NCI-H526 (cell line): ENCODE measurements at regions not wholly inside any gene's neighbourhood (a gene's known extent, or its start where the extent isn't known, plus 50 kb on each side); places are given as distances from the start of the nearest gene placed in this dataset.
"Not testable (repeated sequence)": the region's sequence is repeated elsewhere in the genome, so short reads cannot be mapped to it uniquely, and the experiment has no call there.

ENCODE experiments used
- DNase-seq, 2 experiments: peaks; one replicate each; lab custom pipeline; 2025; lab: John Stamatoyannopoulos, UW

DNA sequence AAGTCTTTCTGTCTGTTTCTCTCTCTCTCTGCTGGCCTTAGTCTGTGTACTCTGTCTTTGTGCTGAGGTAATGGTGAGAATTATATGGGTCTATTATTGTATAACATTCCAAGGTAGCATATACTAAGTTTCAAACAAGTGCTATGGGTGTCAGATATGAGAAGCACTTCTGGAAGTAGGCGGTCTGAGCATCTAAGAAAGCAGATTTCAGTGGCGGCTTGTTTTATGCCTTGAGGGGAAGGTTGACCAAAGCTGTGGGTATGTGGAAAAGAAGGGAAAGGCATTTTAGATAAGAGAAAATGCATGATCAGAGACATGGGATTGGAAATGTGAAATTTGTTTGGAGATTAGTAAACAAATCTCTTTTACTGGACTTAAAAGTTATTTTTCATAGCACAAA lies 348.5 kb downstream of the RFC3 start:
- DNase-seq = no peak

DNA sequence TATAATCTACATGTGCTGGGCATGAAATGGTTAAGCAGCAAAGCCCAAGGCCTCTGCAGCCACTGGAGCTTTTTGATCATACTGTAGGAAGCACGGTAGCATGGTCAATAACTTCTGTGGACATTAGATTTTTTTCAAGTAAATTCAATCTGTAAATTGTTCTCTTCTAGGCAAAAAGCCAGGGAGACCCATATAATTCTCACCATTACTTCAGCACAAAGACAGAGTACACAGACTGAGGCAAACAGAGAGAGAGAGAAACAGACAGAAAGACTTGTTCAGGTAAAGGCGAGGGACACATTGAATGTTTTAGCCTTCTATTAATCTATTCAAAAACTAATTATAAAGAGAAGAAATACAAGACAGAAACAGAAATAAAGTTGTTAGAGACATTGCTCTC lies 349.4 kb downstream of the RFC3 start:
- DNase-seq = no peak

DNA sequence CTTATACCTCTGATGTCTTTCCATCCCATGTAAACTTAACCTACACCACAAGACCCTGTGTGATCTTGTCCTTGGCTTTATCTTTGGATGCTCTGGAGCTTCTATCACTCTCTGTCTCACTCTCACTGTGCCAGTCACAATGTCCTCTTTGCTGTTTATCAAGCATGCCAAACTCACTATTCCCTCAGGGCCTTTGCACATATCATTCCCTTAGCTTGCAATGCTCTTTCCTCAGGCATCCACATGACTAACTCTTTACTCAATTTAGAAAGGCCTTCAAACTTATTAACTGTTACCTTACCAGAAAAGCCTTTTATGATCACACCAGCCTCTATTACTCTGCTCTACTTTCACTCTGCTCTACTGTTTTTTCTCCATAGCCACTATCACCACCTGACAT lies 354.1 kb downstream of the RFC3 start:
- no peak for DNase-seq

DNA sequence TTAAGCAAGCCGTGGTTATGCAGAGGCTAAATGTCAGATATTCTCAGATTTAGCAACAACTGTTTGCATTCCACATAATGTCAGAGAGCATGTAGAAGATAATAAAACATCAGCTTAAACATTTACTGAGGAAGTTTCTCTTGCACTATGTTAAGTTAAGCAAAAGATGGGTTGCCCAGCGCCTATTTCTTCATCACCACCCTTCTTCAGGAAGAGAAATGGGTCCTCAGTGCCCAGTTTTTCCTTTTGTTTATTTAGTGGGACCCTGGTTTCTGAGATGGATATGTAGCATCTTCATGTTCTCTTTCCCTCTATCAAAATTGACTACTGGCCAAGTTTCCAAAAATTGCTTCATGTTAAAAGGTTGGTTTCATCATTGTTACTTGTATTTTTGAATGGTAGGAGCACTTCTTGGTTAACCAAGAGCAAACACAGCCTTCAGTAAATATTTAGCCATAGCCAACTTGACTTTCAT lies 356.8 kb downstream of the RFC3 start:
- no peak for DNase-seq

DNA sequence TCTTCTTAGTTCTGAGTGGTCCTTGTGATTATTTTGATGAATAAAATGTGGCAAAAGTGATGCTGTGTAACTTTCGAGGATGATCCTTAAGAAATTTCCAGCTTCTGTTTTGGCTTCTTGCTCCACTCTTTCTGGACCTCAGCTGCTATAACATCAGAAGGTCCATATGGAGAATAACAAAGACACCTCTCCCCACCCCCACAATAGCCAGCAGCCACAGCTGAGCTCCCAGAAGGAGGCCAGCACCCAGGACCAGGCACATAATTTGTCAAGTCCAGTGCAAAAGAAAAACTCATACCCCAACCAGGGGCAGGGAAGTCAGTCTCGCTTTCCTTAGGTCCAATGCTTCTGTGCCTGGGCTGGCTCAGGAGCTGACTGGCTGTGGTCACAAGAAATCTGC lies 357.6 kb downstream of the RFC3 start:
- DNase-seq = no peak

DNA sequence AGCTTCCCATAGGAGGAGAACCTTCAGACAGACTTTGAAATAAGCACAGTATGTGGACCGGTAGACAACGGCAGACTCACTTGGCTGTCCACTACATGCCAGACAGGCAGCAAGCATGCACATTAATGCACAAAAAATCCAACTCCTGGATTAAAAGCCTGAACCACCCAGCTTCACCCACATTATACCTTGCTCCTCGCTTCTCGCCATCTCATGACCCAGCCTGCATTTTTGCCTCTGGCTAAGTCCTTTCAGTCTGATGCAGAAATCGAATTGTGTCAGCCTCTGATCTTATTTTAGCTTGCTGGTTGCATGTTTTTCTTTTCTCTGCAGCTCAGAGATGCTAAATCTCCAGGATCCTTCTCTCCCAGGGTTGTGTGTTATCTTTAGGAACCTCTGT lies 358.7 kb downstream of the RFC3 start:
- no peak for DNase-seq

DNA sequence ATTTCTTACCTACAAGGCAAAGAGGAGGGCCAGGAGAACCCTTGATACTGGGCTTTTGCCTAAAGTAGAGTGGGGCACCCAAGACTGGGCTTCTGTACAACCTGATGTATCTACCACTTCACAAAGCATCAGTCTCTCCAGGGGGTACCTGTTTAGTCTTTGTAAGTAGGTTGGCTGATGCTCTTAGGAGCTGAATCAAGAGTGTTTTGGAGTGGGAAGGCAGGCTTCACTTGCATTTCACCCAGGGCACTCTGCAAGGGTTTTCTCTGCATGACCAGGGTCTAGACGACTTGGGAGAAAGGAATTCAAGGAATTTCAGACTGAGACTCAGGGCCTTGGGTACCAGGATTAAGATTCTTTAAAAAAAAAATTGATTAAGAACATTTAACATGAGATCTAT lies 361.5 kb downstream of the RFC3 start:
- DNase-seq = no peak

DNA sequence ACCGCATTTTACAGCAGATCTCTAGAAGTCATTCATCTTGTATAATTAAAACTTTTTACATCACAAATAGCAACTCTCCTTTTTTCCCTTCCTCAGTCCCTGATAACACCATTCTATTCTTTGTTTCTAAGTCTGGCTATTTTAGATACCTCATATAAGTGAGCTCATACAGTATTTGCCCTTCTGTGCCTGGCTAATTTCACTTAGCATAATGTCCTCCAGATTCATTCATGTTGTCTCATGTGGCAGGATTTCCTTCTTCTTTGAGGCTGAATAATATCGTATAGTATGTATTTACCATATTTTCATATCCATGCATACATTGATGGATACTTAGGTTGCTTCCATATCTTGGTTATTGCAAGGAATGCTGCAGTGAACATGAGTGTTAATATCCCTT lies 362.0 kb downstream of the RFC3 start:
- no peak for DNase-seq

DNA sequence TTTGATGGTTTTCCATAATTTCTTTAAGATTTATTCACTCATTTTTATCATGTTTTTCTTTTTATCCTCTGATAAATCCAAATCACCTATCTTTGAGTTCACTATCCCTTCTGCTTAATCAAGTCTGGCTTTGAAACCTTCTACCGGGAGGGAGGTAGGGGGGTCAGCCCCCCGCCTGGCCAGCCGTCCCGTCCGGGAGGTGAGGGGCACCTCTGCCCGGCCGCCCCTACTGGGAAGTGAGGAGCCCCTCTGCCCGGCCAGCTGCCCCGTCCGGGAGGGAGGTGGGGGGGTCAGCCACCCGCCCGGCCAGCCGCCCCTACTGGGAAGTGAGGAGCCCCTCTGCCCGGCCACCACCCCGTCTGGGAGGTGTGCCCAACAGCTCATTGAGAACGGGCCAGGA lies 363.3 kb downstream of the RFC3 start:
- DNase-seq = not testable (repeated sequence)

DNA sequence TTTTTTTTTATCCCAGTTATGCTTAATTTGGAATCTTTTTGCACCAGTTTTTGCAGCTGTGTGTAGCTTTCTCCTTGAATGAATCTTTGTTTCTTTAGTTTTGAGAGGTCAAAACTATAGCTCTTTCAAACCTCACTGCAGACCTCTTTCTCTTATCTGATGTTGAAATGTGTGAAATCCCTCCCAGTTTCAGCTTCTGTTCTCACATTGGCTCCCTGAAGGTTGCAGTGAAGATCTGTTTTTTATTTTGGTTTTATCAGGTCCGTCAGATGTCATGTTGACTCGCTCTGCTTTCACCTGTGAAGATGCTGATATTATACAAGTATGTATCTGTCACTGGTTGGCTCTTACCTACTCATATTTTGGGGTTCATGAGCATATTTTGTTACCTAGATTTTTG lies 372.0 kb downstream of the RFC3 start:
- DNase-seq = no peak

DNA sequence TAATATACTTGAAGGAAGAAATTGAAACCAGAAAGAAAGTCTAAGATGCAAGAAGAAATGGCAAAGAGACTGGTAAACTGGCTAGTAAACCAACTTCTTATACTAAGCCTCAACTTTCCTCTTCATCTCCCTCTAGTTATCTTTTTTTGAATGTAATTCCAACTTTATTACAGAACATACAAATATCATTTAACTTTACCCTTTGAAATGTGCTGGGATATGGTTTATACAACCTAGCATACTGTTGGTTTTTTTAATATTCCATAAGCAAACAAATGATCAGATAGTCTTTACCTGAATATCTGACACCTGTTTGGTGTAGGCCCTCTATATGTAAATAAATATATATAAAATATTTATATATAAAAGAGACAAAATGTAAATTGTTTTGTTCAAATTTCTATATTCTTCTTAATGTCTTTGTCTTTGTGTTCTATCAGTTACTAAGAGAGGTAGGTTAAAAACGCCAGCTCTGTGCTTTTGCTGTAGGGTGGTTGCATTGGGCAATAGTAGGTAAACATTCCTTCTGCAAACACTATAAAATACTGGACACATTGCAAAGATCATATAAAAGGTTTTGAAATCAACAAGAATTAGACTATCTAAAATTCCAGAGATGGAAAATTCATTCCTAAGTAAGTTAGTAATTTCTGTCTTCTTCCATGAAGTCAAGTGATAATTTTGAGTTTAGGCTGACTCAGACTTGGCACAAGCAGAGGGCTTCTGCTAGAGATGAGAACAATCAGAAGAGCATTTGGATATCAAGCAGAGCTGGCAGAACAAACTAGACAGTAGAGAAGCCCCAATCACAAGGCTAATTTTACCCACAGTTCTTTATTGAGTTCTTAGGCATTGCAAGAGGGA lies 383.3 kb downstream of the RFC3 start:
- DNase-seq = no peak

DNA sequence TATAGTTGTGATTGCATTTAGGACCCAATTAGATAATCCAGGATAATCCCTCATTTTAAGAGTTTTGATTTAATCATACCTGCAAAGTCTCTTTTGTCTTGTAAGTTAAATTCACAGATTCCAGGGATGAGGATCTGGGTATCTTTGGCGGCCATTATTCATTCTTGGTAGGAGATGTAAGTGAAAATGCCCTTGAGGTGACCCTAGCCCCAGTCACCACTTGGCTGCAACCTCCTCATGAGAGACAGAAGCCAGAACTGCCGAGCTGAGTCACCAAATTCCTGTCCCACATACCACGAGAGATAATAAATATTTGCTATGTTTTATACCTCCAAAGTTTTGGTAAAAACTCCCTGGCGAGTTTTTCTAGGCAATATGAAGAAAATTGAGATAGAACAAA lies 389.4 kb downstream of the RFC3 start:
- no peak for DNase-seq

DNA sequence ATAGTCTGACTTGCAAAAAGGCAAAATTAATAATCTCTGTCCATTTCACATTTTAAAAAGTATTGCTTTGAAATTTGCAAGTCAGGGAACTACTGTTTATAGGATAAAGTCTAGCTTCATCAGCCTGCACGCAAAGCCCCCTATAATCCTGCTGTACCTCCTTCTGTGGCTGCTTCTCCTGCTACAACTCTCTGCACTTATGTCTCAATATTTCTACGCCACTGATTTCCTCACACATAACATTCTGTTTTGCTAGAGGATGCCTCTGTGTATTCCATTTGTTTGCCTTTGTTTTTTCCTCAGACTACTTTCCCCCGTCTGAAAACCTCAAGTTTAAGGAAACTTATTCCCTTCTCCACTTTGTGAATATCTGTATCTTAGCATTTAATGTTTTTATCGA lies 389.9 kb downstream of the RFC3 start:
- DNase-seq = no peak

DNA sequence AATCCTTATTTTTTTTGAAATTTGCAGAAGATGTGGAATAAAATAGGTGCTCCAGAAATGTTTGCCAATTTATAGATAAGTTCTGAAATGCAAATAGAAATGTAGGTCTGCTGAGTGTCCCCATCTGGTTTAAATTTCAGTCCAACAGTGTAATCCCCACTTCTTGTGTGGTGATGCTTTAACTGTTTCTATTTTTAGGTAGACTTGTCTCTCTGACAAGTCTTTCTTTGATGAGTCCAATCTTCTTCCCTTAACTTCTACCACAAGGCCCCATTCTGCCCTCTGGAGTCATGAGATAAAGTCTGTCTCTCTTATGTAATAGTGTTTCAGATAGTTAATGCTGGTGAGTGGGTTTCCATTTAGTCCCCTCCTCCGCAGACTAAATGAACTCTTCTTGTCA lies 390.4 kb downstream of the RFC3 start:
- DNase-seq = no peak

DNA sequence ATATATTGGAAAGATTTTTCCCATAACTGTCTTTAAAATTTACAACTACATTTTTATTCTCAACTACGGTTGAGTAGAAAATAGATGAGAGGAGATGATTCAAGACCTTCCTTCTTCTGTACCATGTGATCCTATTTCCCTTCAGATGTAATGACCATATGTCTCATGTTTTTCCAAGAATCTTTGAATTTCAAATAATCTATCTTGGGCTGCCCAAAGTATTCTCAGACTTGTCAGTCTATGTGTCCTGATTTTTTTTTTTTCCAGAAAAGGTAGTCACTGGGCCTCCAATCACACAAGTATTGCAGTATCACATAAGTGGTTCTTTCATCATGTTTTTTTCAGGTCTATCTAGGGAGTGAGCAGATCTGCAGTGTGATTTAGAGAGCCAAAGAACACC lies 392.4 kb downstream of the RFC3 start:
- DNase-seq = no peak

DNA sequence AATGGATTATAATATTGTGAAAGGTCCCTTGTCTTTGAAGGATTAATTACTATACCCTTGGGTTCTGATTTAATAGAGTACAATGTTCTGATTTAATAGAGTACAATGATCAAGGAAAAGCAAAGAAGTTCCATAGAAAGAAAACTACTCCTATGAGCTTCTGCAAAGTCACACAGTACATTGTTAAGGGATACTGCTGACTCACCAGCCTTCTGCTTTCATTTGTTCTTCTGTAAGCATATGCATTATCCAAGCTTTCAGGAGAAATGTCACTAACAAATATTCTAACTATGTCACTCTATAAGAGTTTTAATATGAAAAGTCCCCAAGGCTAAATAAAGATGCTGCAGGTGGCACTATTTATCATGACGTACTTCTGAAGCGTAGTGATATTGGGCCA lies 396.7 kb downstream of the RFC3 start:
- DNase-seq = no peak

DNA sequence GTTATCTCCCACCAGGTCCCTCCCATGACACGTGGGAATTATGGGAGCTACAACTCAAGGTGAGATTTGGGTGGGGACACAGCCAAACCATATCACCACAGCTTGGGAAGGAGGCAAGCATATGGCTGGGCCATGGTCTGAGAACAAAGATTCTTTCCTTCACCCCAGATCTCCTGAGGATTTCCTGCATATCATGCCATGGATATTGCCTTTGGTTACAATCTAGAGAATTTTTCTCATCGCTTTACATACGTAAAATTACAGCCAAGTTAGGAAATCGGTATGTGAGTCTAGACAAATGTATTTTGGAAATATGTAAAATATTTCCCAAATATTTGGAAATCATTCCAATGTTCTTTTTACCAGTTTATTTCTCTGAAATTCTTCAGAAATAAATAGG lies 398.3 kb downstream of the RFC3 start:
- no peak for DNase-seq

DNA sequence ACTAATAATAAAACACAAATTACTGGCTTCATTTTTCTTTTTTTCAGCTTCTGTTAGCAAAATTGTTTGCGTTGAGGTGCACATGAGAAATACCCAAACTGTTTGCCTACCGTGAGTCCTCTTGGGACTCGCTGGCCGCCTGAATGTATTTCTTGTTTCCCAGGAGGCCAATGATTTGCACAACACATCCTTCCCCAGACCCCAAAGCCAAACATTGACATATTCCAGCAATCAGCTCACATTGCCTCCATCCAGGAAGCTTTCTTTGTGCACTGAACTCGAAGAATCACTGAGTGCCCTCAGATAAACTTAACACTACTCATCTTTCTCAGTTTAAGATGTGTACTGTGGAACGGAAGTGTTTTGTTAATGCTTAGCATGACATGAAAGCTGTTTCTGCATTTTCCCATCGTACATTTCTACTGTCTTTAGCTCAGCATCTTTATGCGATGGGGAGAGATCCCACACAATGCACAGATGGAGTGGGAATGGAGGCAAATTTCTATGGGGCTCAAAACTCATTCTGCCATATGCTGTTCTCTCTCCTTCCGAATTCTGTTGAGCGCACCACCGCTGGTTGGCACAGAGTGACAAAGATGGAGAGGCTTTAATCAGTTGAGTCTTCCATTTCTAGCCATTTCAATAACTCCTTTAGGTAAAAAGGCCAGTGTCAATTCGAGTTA lies 399.5 kb downstream of the RFC3 start:
- DNase-seq = peak in 1 of 2 experiments; percentile 37

DNA sequence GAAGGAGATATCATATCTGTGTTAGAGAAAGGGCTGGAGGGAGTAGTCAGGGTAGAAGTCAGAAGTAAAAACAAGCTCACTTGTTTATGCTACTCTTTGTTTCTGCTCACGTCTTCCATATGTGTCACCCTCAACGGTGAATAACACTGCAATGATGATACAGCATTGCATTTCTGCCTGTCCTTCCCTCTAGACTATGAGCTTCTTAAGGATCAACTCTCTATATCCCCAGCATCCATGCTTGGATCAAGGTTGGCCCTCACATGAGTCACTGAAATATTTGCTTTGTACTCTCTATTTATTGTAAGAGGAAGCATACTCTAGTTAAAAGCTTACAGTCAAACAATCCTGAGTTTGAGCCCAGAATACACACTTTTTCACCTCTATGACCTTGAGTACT lies 406.0 kb downstream of the RFC3 start:
- DNase-seq = no peak

DNA sequence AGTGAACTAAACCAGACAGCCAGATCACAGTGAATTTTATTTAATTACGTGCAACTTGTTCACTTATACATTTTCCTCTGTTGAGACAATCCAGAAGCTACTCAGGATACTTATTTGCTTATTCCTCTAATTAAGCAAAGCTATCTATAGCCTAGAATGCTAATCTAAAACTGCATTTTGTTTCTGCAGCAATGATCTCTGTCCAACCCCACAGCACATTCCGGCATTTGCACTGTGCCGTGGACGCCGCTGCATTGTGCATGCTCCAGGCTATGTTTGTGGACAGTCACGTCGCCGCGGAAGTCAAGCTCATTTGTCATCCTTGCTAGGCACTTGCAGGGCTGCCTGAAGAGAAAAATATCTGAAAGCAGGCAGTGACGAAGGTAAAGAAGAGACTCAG lies 406.9 kb downstream of the RFC3 start:
- peak in 1 of 2 experiments; percentile 40 for DNase-seq

DNA sequence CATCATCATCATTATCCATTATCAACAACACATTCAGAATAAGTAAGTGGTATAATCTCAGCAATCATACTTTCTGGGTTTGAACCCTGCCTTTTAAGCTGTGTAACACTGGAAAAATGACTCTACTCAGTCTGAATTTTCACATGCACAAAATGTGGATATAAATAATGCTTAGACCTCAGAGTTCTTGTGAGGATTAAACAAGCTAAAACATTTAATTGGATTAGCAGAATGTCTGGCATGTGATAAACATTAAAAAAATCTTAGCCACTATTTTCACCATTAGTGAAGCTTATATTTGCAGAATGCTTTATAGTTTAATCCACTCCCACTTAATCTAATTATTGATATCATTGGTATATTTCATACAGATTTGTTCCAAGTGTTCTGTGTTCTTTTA lies 412.3 kb downstream of the RFC3 start:
- DNase-seq = no peak

DNA sequence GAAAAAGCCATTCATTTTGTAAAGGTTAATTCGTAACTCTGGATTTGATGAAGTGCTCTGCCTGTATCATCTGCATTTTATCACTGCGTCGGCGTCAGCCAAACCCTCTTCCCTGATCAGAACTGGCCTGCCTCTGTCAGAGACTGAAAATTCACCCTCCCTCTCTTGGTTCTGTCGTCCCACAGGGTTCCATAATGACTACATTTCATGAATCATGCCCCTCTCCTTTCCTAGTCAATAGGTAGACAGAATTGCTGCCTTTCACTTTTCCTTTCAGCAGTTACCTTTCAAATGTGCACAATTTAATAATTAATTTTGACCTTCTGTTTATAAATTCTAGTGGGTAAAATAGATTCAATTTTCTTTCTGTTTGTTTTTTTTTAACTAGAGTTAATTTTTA lies 423.4 kb downstream of the RFC3 start:
- DNase-seq = no peak

DNA sequence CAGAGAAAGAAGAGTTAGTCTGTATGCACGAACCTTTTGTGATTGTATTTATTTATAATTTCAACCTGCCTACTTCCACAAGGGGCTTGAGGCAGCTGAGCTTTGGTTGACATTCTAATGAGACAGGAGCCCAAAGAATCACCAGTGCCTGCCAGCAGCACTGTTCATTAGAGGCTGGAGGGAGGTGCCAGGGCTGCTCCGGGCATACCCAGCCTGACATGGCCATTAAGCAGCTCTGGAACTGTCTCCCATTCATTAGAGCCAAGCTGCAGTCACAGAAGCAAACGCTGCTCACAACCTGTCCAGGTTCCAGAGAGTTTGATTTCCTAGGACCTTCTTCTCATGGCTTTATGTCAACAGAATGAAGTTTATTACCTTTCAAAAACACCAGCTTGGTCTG lies 425.5 kb downstream of the RFC3 start:
- peak; percentile 71 to 83 for DNase-seq

DNA sequence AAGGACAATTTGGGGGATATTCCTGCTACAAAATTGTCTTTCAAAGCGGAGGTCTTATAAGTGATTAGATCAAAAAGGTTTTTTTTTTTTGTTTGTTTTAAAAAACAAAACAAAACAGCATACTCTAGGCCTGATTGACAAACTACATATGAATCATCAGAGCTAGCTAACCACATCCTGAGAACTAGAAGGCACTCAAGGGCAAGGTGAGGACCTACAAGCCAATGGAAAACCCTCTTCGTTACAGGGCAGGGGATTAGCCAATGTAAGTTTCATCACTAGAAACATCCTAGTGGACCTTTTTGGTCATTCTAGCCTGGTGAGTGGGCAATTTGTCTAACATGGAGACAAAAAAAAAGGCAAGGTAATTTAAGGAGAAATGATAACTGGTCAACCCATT lies 428.6 kb downstream of the RFC3 start:
- DNase-seq = no peak
